Astrocyte (in vitro differentiated cells and primary cell): ENCODE measurements at regions not wholly inside any gene's neighbourhood (a gene's known extent, or its start where the extent isn't known, plus 50 kb on each side); places are given as distances from the start of the nearest gene placed in this dataset.

Experiments
- CTCF ChIP-seq: IDR thresholded peaks from 2 replicates; pipeline ENCODE4 v1.5.1; 2011; ENCODE audit warnings: low read depth, mild to moderate bottlenecking, inconsistent platforms, low read length, moderate library complexity; ENCODE audit not compliant: insufficient read depth
- EZH2 ChIP-seq: IDR thresholded peaks from 2 replicates; pipeline ENCODE4 v1.6.1; 2012; ENCODE audit warnings: mild to moderate bottlenecking, low read length, inconsistent platforms; ENCODE audit not compliant: insufficient read depth

- no peak for TF ChIP-seq CTCF
- TF ChIP-seq EZH2, result no peak
These were observed 113.6 kb downstream of the RFX6 start for GRCh38 chr6:116990679-116991078.
